ENCODE measurements at regions not wholly inside any gene's neighbourhood (a gene's known extent, or its start where the extent isn't known, plus 50 kb on each side); places are given as distances from the start of the nearest gene placed in this dataset.

GRCh38 chr13:62696490-62696889, 1280.8 kb upstream of the PCDH20 start (continued):
- TF ChIP-seq MAX (IDR thresholded peaks at IDR 0.05) (no peak), CBX3 (IDR thresholded peaks at IDR 0.05; ENCODE audit: low read depth) (no peak), REST (IDR thresholded peaks at IDR 0.05; ENCODE audit: low read depth) (no peak)

- H3K9me3 ChIP-seq (ENCODE audit: control insufficient read depth in 1 of 2, insufficient read depth in 1 of 2, low read depth in 1 of 2, low read length in 2 of 2) = no peaks in the 10 kb centered on the region
- intact Hi-C loops (cut with micrococcal nuclease) = no loop called here
- POLR2A ChIA-PET = no interaction called here
- no peak overlapping the region for H3K27ac ChIP-seq (ENCODE audit: low read depth, low read length)
- H3K9ac ChIP-seq (ENCODE audit: low read length) = no peak overlapping the region
- no peak overlapping the region for H3K4me3 ChIP-seq (replicated peaks in 1 of 2; ENCODE audit: low read depth in 1 of 2, low read length in 2 of 2)
- no peaks in the 10 kb centered on the region for H3K36me3 ChIP-seq (ENCODE audit: control insufficient read depth in 1 of 2, insufficient read depth in 2 of 2, low read length in 2 of 2)
- CTCF ChIA-PET = no interaction called here
- H3K4me1 ChIP-seq (ENCODE audit: control insufficient read depth in 1 of 2, insufficient read depth in 2 of 2, low read length in 2 of 2) = no peaks in the 10 kb centered on the region; a peak in 1 of 4 replicates
- no TSS peak for BruUV-seq (replicated peaks)
- no peaks in the 10 kb centered on the region for H3K27me3 ChIP-seq (ENCODE audit: insufficient read depth, low read length)
- ATAC-seq (no peak), DNase-seq (ENCODE audit: low read depth, low spot score) (no peak)
- no peaks in the 10 kb centered on the region for H3K9me2 ChIP-seq (ENCODE audit: insufficient read depth)
- no peak overlapping the region for H3K4me2 ChIP-seq (ENCODE audit: low read length)
- H2AFZ ChIP-seq (ENCODE audit: low read depth, low read length, poor library complexity, severe bottlenecking) = no peak overlapping the region
- H4K20me1 ChIP-seq (ENCODE audit: insufficient read depth) = no peaks in the 10 kb centered on the region
- TF ChIP-seq EGR1 (IDR thresholded peaks at IDR 0.05; ENCODE audit: low read depth) (no peak), ZBTB33 (IDR thresholded peaks at IDR 0.05; ENCODE audit: extremely low read depth, insufficient replicate concordance, low read length) (no peak), CEBPB (IDR thresholded peaks at IDR 0.05; ENCODE audit: low read depth) (no peak), ATF3 (IDR thresholded peaks at IDR 0.05) (no peak)
- RAD21 ChIA-PET (ENCODE audit: low non-redundant PET in 1 of 2, low total read pairs in 2 of 2, uncharacterized antibody in 2 of 2, unreplicated experiment in 2 of 2) = no interaction called here
- H3K79me2 ChIP-seq (ENCODE audit: insufficient read depth, low read length) = no peaks in the 10 kb centered on the region
Measured at GRCh38 chr13:62687732-62688131, 1272.1 kb upstream of the PCDH20 start.

Data from HCT116 (cell line).